OCI-LY1 (cell line): ENCODE measurements at regions not wholly inside any gene's neighbourhood (a gene's known extent, or its start where the extent isn't known, plus 50 kb on each side); places are given as distances from the start of the nearest gene placed in this dataset.

ENCODE experiments used
- H2AFZ ChIP-seq: fragments of 200-600 bp; sonication (generic), shearing (Covaris generic); 2 replicates; pipeline ENCODE4 v1.6.0; 2014; ENCODE audit warnings: antibody characterized with exemption, mild to moderate bottlenecking, low read length
- H3F3A ChIP-seq: fragments of 200-600 bp; sonication (generic), shearing (Covaris generic); 2 replicates; pipeline ENCODE4 v1.6.0; 2014; ENCODE audit warnings: mild to moderate bottlenecking, antibody characterized with exemption, low read length, moderate library complexity; ENCODE audit not compliant: insufficient read depth
- H3K27ac ChIP-seq: fragments of 200-600 bp; sonication (generic); 2 replicates; pipeline ENCODE4 v1.5.1; 2014; ENCODE audit warnings: low read length, mixed run types, mild to moderate bottlenecking, low read depth; ENCODE audit not compliant: poor library complexity, severe bottlenecking
- H3K27me3 ChIP-seq: fragments of 200-600 bp; sonication (generic); 2 replicates; pipeline ENCODE4 v1.6.0; 2014; ENCODE audit warnings: antibody characterized with exemption, mild to moderate bottlenecking, low read length, moderate library complexity; ENCODE audit not compliant: insufficient read depth
- H3K36me3 ChIP-seq: fragments of 200-600 bp; sonication (generic); 2 replicates; pipeline ENCODE4 v1.6.1; 2014; ENCODE audit warnings: mild to moderate bottlenecking, antibody characterized with exemption, low read length, moderate library complexity, mixed read lengths; ENCODE audit not compliant: insufficient read depth
- H3K4me1 ChIP-seq: fragments of 200-600 bp; sonication (generic); 2 replicates; pipeline ENCODE4 v1.5.1; 2014; ENCODE audit warnings: mild to moderate bottlenecking, low read length, moderate library complexity; ENCODE audit not compliant: insufficient read depth, severe bottlenecking
- H3K4me2 ChIP-seq: fragments of 200-600 bp; sonication (generic), shearing (Covaris generic); 2 replicates; pipeline ENCODE4 v1.6.1; 2014; ENCODE audit warnings: low read length
- H3K4me3 ChIP-seq: fragments of 200-600 bp; sonication (generic); 2 replicates; pipeline ENCODE4 v1.5.1; 2014; ENCODE audit warnings: low read length, low read depth, mild to moderate bottlenecking, mixed read lengths; ENCODE audit not compliant: poor library complexity, severe bottlenecking
- H3K79me2 ChIP-seq: fragments of 200-600 bp; shearing (Covaris generic); 2 replicates; pipeline ENCODE4 v1.6.1; 2016; ENCODE audit warnings: mixed run types, low read length, mixed read lengths; ENCODE audit not compliant: insufficient read depth
- H3K9ac ChIP-seq: fragments of 200-600 bp; sonication (generic), shearing (Covaris generic); 2 replicates; pipeline ENCODE4 v1.6.1; 2014; ENCODE audit warnings: mild to moderate bottlenecking, low read length, mixed read lengths
- H3K9me2 ChIP-seq: fragments of 200-600 bp; sonication (generic), shearing (Covaris generic); 2 replicates; pipeline ENCODE4 v1.6.1; 2014; ENCODE audit warnings: low read depth, mild to moderate bottlenecking, low read length, mixed read lengths
- H3K9me3 ChIP-seq: fragments of 200-600 bp; shearing (Covaris generic); 2 replicates; pipeline ENCODE4 v1.6.1; 2014; ENCODE audit warnings: low read length, mixed read lengths
- H4K20me1 ChIP-seq: fragments of 200-600 bp; sonication (generic), shearing (Covaris generic); 2 replicates; pipeline ENCODE4 v1.6.0; 2016; ENCODE audit warnings: mild to moderate bottlenecking, low read length; ENCODE audit not compliant: insufficient read depth
- CTCF ChIP-seq: fragments of 200-600 bp; sonication (generic), shearing (Covaris generic); IDR thresholded peaks from 2 replicates; pipeline ENCODE4 v1.5.1; 2017; ENCODE audit warnings: mild to moderate bottlenecking, antibody characterized with exemption, low read length, moderate library complexity, mixed read lengths
- EZH2 ChIP-seq: fragments of 200-600 bp; sonication (generic), shearing (Covaris generic); IDR thresholded peaks from 2 replicates; pipeline ENCODE4 v1.8.0; 2017; ENCODE audit warnings: borderline replicate concordance, mixed run types, mild to moderate bottlenecking, antibody characterized with exemption, low read length, moderate library complexity, mixed read lengths

- no peak overlapping the region for H3K9ac ChIP-seq
- H3K27ac ChIP-seq: no peak overlapping the region
- no peaks in the 10 kb centered on the region for H3K79me2 ChIP-seq
- no peak overlapping the region for H2AFZ ChIP-seq
- H3K36me3 ChIP-seq: no peaks in the 10 kb centered on the region
- H3K9me2 ChIP-seq: no peaks in the 10 kb centered on the region
- peaks cover 18% of the 10 kb centered on the region for H3K4me1 ChIP-seq
- no peaks in the 10 kb centered on the region for H3F3A ChIP-seq
- H3K4me3 ChIP-seq: no peak overlapping the region
- H3K4me2 ChIP-seq: no peak overlapping the region
- H4K20me1 ChIP-seq: no peaks in the 10 kb centered on the region
- H3K9me3 ChIP-seq: no peaks in the 10 kb centered on the region
- TF ChIP-seq EZH2: no peak
- TF ChIP-seq CTCF: no peak
- H3K27me3 ChIP-seq: no peaks in the 10 kb centered on the region
Observed at GRCh38 chr4:115852767-115853091, 739.3 kb upstream of the NDST4 start.

GRCh38 chr4:115851918-115852766 lies 738.7 kb upstream of the NDST4 start:
- TF ChIP-seq CTCF (peak; percentile 75), EZH2 (no peak)
- H2AFZ ChIP-seq: no peak overlapping the region
- H3K9me2 ChIP-seq: no peaks in the 10 kb centered on the region
- no peaks in the 10 kb centered on the region for H3K36me3 ChIP-seq
- H4K20me1 ChIP-seq: no peaks in the 10 kb centered on the region
- H3K4me1 ChIP-seq: peaks cover 18% of the 10 kb centered on the region
- no peaks in the 10 kb centered on the region for H3K9me3 ChIP-seq
- H3K27ac ChIP-seq: peak overlapping the region; percentile 45
- no peaks in the 10 kb centered on the region for H3F3A ChIP-seq
- no peak overlapping the region for H3K4me3 ChIP-seq
- H3K9ac ChIP-seq: no peak overlapping the region
- no peaks in the 10 kb centered on the region for H3K79me2 ChIP-seq
- H3K27me3 ChIP-seq: no peaks in the 10 kb centered on the region
- no peak overlapping the region for H3K4me2 ChIP-seq

- Histone ChIP-seq H3K79me2 (no peaks in the 10 kb centered on the region), H3K9me2 (no peaks in the 10 kb centered on the region), H3K27ac (no peak overlapping the region), H3K4me2 (no peak overlapping the region), H3K9me3 (no peaks in the 10 kb centered on the region), H3F3A (no peaks in the 10 kb centered on the region), H4K20me1 (no peaks in the 10 kb centered on the region), H3K36me3 (no peaks in the 10 kb centered on the region), H3K9ac (no peak overlapping the region), H2AFZ (no peak overlapping the region), H3K27me3 (no peaks in the 10 kb centered on the region), H3K4me3 (no peak overlapping the region), H3K4me1 (peaks cover 18% of the 10 kb centered on the region)
- TF ChIP-seq CTCF (no peak), EZH2 (no peak)
Observed at GRCh38 chr4:115850799-115851509, 737.5 kb upstream of the NDST4 start.
